Effector memory CD8-positive, alpha-beta T cell (primary cell): ENCODE measurements at regions not wholly inside any gene's neighbourhood (a gene's known extent, or its start where the extent isn't known, plus 50 kb on each side); places are given as distances from the start of the nearest gene placed in this dataset.

Experiments used
- ATAC-seq: fragments of 150-1000 bp; cut with Tn5 transposase; replicated peaks from 2 replicates; pipeline ENCODE4 v1.10.0; 2021; ENCODE audit warnings: mild to moderate bottlenecking, moderate library complexity
- DNase-seq, 3 experiments: peaks; one replicate each; pipeline ENCODE4 v3.0.0; 2021
- H3K27ac Mint-ChIP-seq, 2 donors: one replicate each; pipeline ENCODE4 v1.8.0; 2022; ENCODE audit warnings: mild to moderate bottlenecking in 2 of 2, mixed read lengths in 2 of 2, moderate library complexity in 2 of 2
- H3K27me3 Mint-ChIP-seq, 2 donors: one replicate each; pipeline ENCODE4 v1.8.0; 2022; ENCODE audit warnings: mixed read lengths in 2 of 2
- H3K36me3 Mint-ChIP-seq: one replicate; pipeline ENCODE4 v1.8.0; 2022; ENCODE audit warnings: mild to moderate bottlenecking, moderate library complexity, mixed read lengths; ENCODE audit not compliant: insufficient read depth
- H3K4me1 Mint-ChIP-seq, 2 donors: one replicate each; pipeline ENCODE4 v1.8.0; 2022; ENCODE audit warnings: low read depth in 2 of 2, mixed read lengths in 2 of 2
- H3K4me3 Mint-ChIP-seq, 2 donors: one replicate each; pipeline ENCODE4 v1.8.0; 2022; ENCODE audit warnings: mild to moderate bottlenecking in 2 of 2, mixed read lengths in 2 of 2, moderate library complexity in 2 of 2
- H3K9me3 Mint-ChIP-seq, 2 donors: one replicate each; pipeline ENCODE4 v1.8.0; 2022; ENCODE audit warnings: mixed read lengths in 2 of 2

GRCh38 chr2:239692919-239693318 is 292.1 kb upstream of the HDAC4 start:
- Mint-ChIP-seq H3K4me1 (peaks cover 0 to 8% of the 10 kb centered on the region in 2 donors), H3K36me3 (peaks cover 4% of the 10 kb centered on the region), H3K4me3 (no peak overlapping the region), H3K9me3 (no peaks in the 10 kb centered on the region), H3K27me3 (peaks cover 9 to 18% of the 10 kb centered on the region in 2 donors), H3K27ac (no peak overlapping the region)
- ATAC-seq (no peak), DNase-seq (no peak)

GRCh38 chr2:239692362-239692851 is 291.6 kb upstream of the HDAC4 start:
- Mint-ChIP-seq H3K27me3 (peaks cover 14 to 23% of the 10 kb centered on the region in 2 donors), H3K36me3 (peaks cover 4% of the 10 kb centered on the region), H3K4me1 (peaks cover 0 to 8% of the 10 kb centered on the region in 2 donors), H3K9me3 (no peaks in the 10 kb centered on the region), H3K27ac (no peak overlapping the region), H3K4me3 (no peak overlapping the region)
- no peak for ATAC-seq
- no peak for DNase-seq

GRCh38 chr2:239691720-239692119 is 290.9 kb upstream of the HDAC4 start:
- DNase-seq, result no peak
- Mint-ChIP-seq H3K27ac (no peak overlapping the region), H3K4me1 (peaks cover 0 to 8% of the 10 kb centered on the region in 2 donors), H3K9me3 (no peaks in the 10 kb centered on the region), H3K4me3 (no peak overlapping the region), H3K27me3 (peaks cover 19 to 24% of the 10 kb centered on the region in 2 donors), H3K36me3 (peaks cover 4% of the 10 kb centered on the region)
- no peak for ATAC-seq

- Mint-ChIP-seq H3K4me1 (peaks cover 0 to 6% of the 10 kb centered on the region in 2 donors), H3K27ac (no peak overlapping the region), H3K4me3 (no peak overlapping the region), H3K27me3 (peaks cover 21 to 26% of the 10 kb centered on the region in 2 donors), H3K9me3 (no peaks in the 10 kb centered on the region), H3K36me3 (peaks cover 4% of the 10 kb centered on the region)
- no peak for DNase-seq
- ATAC-seq, result no peak
Observed at GRCh38 chr2:239690651-239691631, 290.1 kb upstream of the HDAC4 start.

- no peaks in the 10 kb centered on the region for H3K36me3 Mint-ChIP-seq
- H3K4me3 Mint-ChIP-seq, result no peak overlapping the region
- peaks cover 27 to 35% of the 10 kb centered on the region in 2 donors for H3K27me3 Mint-ChIP-seq
- H3K9me3 Mint-ChIP-seq, result no peaks in the 10 kb centered on the region
- H3K27ac Mint-ChIP-seq, result no peak overlapping the region
- ATAC-seq, result no peak
- peaks cover 0 to 6% of the 10 kb centered on the region in 2 donors for H3K4me1 Mint-ChIP-seq
- no peak for DNase-seq
Observed at GRCh38 chr2:239689985-239690384, 289.2 kb upstream of the HDAC4 start.

- no peak for ATAC-seq
Observed at GRCh38 chr2:239689410-239689809, 288.6 kb upstream of the HDAC4 start.

GRCh38 chr2:239688840-239689239 is 288.0 kb upstream of the HDAC4 start:
- ATAC-seq, result no peak
- Mint-ChIP-seq H3K9me3 (no peaks in the 10 kb centered on the region), H3K27ac (no peak overlapping the region), H3K27me3 (peaks cover 35 to 45% of the 10 kb centered on the region in 2 donors), H3K36me3 (no peaks in the 10 kb centered on the region), H3K4me3 (no peak overlapping the region), H3K4me1 (peaks cover 0 to 6% of the 10 kb centered on the region in 2 donors)
- no peak for DNase-seq

More at GRCh38 chr2:239689410-239689809, 288.6 kb upstream of the HDAC4 start:
- no peak for DNase-seq
- H3K36me3 Mint-ChIP-seq, result no peaks in the 10 kb centered on the region
- H3K4me3 Mint-ChIP-seq, result no peak overlapping the region
- no peak overlapping the region for H3K27ac Mint-ChIP-seq
- peaks cover 29 to 39% of the 10 kb centered on the region in 2 donors for H3K27me3 Mint-ChIP-seq
- H3K4me1 Mint-ChIP-seq, result peaks cover 0 to 6% of the 10 kb centered on the region in 2 donors
- H3K9me3 Mint-ChIP-seq, result no peaks in the 10 kb centered on the region

- H3K4me3 Mint-ChIP-seq, result no peak overlapping the region
- DNase-seq (no peak), ATAC-seq (no peak)
- no peak overlapping the region for H3K27ac Mint-ChIP-seq
- peaks cover 38 to 51% of the 10 kb centered on the region in 2 donors for H3K27me3 Mint-ChIP-seq
- no peaks in the 10 kb centered on the region for H3K9me3 Mint-ChIP-seq
- H3K4me1 Mint-ChIP-seq, result peaks cover 0 to 6% of the 10 kb centered on the region in 2 donors
- H3K36me3 Mint-ChIP-seq, result no peaks in the 10 kb centered on the region
Observed at GRCh38 chr2:239688122-239688681, 287.4 kb upstream of the HDAC4 start.

- H3K9me3 Mint-ChIP-seq, result no peaks in the 10 kb centered on the region
- H3K27me3 Mint-ChIP-seq, result peaks cover 45 to 57% of the 10 kb centered on the region in 2 donors
- H3K27ac Mint-ChIP-seq, result no peak overlapping the region
- no peak for DNase-seq
- peaks cover 0 to 6% of the 10 kb centered on the region in 2 donors for H3K4me1 Mint-ChIP-seq
- H3K36me3 Mint-ChIP-seq, result no peaks in the 10 kb centered on the region
- no peak for ATAC-seq
- no peak overlapping the region for H3K4me3 Mint-ChIP-seq
Observed at GRCh38 chr2:239687441-239687840, 286.6 kb upstream of the HDAC4 start.

GRCh38 chr2:239685965-239686364 is 285.1 kb upstream of the HDAC4 start:
- DNase-seq (no peak), ATAC-seq (no peak)
- Mint-ChIP-seq H3K27ac (no peak overlapping the region), H3K9me3 (no peaks in the 10 kb centered on the region), H3K27me3 (peaks cover 55 to 60% of the 10 kb centered on the region in 2 donors), H3K4me1 (peaks cover 0 to 6% of the 10 kb centered on the region in 2 donors), H3K4me3 (no peak overlapping the region), H3K36me3 (no peaks in the 10 kb centered on the region)

GRCh38 chr2:239685556-239685955 is 284.7 kb upstream of the HDAC4 start:
- Mint-ChIP-seq H3K4me3 (no peak overlapping the region), H3K27me3 (peaks cover 55 to 63% of the 10 kb centered on the region in 2 donors), H3K27ac (no peak overlapping the region), H3K4me1 (peaks cover 0 to 6% of the 10 kb centered on the region in 2 donors), H3K9me3 (no peaks in the 10 kb centered on the region), H3K36me3 (no peaks in the 10 kb centered on the region)
- DNase-seq, result no peak
- ATAC-seq, result no peak

GRCh38 chr2:239684996-239685395 is 284.2 kb upstream of the HDAC4 start:
- peaks cover 55 to 63% of the 10 kb centered on the region in 2 donors for H3K27me3 Mint-ChIP-seq
- H3K36me3 Mint-ChIP-seq, result no peaks in the 10 kb centered on the region

GRCh38 chr2:239684271-239684810 is 283.5 kb upstream of the HDAC4 start:
- DNase-seq (no peak), ATAC-seq (no peak)
- Mint-ChIP-seq H3K4me3 (no peak overlapping the region), H3K27ac (no peak overlapping the region), H3K4me1 (peaks cover 0 to 5% of the 10 kb centered on the region in 2 donors), H3K27me3 (peaks cover 57 to 63% of the 10 kb centered on the region in 2 donors), H3K9me3 (no peaks in the 10 kb centered on the region), H3K36me3 (no peaks in the 10 kb centered on the region)

More at GRCh38 chr2:239684996-239685395, 284.2 kb upstream of the HDAC4 start:
- DNase-seq (no peak), ATAC-seq (no peak)
- H3K4me1 Mint-ChIP-seq, result peaks cover 0 to 6% of the 10 kb centered on the region in 2 donors
- H3K4me3 Mint-ChIP-seq, result no peak overlapping the region
- no peak overlapping the region for H3K27ac Mint-ChIP-seq
- no peaks in the 10 kb centered on the region for H3K9me3 Mint-ChIP-seq
